ENCODE measurements at regions not wholly inside any gene's neighbourhood (a gene's known extent, or its start where the extent isn't known, plus 50 kb on each side); places are given as distances from the start of the nearest gene placed in this dataset.

- TF ChIP-seq EZH2 (IDR thresholded peaks at IDR 0.05; ENCODE audit: insufficient read depth, poor library complexity, severe bottlenecking) (no peak), EZH2phosphoT487 (IDR thresholded peaks at IDR 0.05; ENCODE audit: insufficient read depth, low read depth) (no peak)
Measured at GRCh38 chr3:25289663-25290062, 138.4 kb upstream of the RARB start.

Measured in GM23248 (cell line).